H1 (cell line): ENCODE measurements at regions not wholly inside any gene's neighbourhood (a gene's known extent, or its start where the extent isn't known, plus 50 kb on each side); places are given as distances from the start of the nearest gene placed in this dataset.

Experiments used
- BRCA1 ChIP-seq: IDR thresholded peaks from 2 replicates; pipeline ENCODE4 v1.6.1; 2012; ENCODE audit warnings: low read depth, low read length, improper control_type of control experiment
- CBX8 ChIP-seq: fragments of 300-800, 300-1000 bp; sonication (generic); IDR thresholded peaks from 2 replicates; pipeline ENCODE4 v1.7.1; 2016; ENCODE audit warnings: low read depth, low read length, borderline replicate concordance
- CHD1 ChIP-seq: IDR thresholded peaks from 2 replicates; pipeline ENCODE4 v1.6.1; 2012; ENCODE audit warnings: low read depth, low read length, improper control_type of control experiment
- KDM1A ChIP-seq: fragments of 200-600, 300-600 bp; sonication (generic); IDR thresholded peaks from 2 replicates; pipeline ENCODE4 v1.7.1; 2016; ENCODE audit warnings: mild to moderate bottlenecking, low read length, borderline replicate concordance
- SAP30 ChIP-seq: fragments of 300-600 bp; sonication (generic); IDR thresholded peaks from 2 replicates; pipeline ENCODE4 v1.7.1; 2012; ENCODE audit warnings: low read length, moderate library complexity, mild to moderate bottlenecking, inconsistent platforms; ENCODE audit not compliant: insufficient read depth, insufficient replicate concordance
- TF ChIP-seq, protein P1 (sequence below): fragments of 300-600 bp; sonication (generic); IDR thresholded peaks from 2 replicates; pipeline ENCODE4 v1.7.1; 2012; ENCODE audit warnings: low read length, moderate library complexity, mild to moderate bottlenecking, inconsistent platforms; ENCODE audit not compliant: insufficient replicate concordance
- TF ChIP-seq, protein P2 (sequence below), 3 experiments: IDR thresholded peaks; 1 replicate in 2 of 3; 2 replicates in 1 of 3; pipeline versions ENCODE4 v1.5.1 to v1.6.1; 2011; ENCODE audit warnings: low read length in 3 of 3, mild to moderate bottlenecking in 3 of 3, inconsistent platforms in 2 of 3, low read depth in 1 of 3, moderate library complexity in 1 of 3; ENCODE audit not compliant: insufficient read depth in 1 of 3; ENCODE audit errors: control extremely low read depth in 1 of 3
- TF ChIP-seq, protein P3 (sequence below): IDR thresholded peaks from 2 replicates; pipeline ENCODE4 v1.6.1; 2011; ENCODE audit warnings: low read length, improper control_type of control experiment

DNA sequence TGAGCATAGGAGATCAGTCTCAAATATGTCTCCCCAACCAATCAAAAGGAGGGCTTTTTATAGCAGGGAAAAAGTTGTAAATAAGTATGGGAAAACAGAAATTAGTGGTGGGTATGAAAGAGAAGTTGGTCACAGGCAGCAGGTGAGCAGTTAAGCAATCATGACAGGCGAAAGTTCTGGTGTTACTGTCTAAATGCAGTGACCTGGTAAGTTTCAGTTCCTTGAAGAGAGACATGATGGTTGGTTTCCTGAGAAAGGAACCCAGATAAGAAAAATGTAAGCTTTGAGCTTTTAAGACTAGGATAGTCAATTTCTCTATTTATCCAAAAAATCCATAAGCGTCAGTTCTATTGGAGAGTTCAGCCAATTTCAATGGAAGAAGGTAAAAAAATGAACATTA, 466.2 kb upstream of the FLRT2 start (continued):
- TF ChIP-seq, protein P1, sequence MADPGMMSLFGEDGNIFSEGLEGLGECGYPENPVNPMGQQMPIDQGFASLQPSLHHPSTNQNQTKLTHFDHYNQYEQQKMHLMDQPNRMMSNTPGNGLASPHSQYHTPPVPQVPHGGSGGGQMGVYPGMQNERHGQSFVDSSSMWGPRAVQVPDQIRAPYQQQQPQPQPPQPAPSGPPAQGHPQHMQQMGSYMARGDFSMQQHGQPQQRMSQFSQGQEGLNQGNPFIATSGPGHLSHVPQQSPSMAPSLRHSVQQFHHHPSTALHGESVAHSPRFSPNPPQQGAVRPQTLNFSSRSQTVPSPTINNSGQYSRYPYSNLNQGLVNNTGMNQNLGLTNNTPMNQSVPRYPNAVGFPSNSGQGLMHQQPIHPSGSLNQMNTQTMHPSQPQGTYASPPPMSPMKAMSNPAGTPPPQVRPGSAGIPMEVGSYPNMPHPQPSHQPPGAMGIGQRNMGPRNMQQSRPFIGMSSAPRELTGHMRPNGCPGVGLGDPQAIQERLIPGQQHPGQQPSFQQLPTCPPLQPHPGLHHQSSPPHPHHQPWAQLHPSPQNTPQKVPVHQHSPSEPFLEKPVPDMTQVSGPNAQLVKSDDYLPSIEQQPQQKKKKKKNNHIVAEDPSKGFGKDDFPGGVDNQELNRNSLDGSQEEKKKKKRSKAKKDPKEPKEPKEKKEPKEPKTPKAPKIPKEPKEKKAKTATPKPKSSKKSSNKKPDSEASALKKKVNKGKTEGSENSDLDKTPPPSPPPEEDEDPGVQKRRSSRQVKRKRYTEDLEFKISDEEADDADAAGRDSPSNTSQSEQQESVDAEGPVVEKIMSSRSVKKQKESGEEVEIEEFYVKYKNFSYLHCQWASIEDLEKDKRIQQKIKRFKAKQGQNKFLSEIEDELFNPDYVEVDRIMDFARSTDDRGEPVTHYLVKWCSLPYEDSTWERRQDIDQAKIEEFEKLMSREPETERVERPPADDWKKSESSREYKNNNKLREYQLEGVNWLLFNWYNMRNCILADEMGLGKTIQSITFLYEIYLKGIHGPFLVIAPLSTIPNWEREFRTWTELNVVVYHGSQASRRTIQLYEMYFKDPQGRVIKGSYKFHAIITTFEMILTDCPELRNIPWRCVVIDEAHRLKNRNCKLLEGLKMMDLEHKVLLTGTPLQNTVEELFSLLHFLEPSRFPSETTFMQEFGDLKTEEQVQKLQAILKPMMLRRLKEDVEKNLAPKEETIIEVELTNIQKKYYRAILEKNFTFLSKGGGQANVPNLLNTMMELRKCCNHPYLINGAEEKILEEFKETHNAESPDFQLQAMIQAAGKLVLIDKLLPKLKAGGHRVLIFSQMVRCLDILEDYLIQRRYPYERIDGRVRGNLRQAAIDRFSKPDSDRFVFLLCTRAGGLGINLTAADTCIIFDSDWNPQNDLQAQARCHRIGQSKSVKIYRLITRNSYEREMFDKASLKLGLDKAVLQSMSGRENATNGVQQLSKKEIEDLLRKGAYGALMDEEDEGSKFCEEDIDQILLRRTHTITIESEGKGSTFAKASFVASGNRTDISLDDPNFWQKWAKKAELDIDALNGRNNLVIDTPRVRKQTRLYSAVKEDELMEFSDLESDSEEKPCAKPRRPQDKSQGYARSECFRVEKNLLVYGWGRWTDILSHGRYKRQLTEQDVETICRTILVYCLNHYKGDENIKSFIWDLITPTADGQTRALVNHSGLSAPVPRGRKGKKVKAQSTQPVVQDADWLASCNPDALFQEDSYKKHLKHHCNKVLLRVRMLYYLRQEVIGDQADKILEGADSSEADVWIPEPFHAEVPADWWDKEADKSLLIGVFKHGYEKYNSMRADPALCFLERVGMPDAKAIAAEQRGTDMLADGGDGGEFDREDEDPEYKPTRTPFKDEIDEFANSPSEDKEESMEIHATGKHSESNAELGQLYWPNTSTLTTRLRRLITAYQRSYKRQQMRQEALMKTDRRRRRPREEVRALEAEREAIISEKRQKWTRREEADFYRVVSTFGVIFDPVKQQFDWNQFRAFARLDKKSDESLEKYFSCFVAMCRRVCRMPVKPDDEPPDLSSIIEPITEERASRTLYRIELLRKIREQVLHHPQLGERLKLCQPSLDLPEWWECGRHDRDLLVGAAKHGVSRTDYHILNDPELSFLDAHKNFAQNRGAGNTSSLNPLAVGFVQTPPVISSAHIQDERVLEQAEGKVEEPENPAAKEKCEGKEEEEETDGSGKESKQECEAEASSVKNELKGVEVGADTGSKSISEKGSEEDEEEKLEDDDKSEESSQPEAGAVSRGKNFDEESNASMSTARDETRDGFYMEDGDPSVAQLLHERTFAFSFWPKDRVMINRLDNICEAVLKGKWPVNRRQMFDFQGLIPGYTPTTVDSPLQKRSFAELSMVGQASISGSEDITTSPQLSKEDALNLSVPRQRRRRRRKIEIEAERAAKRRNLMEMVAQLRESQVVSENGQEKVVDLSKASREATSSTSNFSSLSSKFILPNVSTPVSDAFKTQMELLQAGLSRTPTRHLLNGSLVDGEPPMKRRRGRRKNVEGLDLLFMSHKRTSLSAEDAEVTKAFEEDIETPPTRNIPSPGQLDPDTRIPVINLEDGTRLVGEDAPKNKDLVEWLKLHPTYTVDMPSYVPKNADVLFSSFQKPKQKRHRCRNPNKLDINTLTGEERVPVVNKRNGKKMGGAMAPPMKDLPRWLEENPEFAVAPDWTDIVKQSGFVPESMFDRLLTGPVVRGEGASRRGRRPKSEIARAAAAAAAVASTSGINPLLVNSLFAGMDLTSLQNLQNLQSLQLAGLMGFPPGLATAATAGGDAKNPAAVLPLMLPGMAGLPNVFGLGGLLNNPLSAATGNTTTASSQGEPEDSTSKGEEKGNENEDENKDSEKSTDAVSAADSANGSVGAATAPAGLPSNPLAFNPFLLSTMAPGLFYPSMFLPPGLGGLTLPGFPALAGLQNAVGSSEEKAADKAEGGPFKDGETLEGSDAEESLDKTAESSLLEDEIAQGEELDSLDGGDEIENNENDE, result no peak
- TF ChIP-seq, protein P2, sequence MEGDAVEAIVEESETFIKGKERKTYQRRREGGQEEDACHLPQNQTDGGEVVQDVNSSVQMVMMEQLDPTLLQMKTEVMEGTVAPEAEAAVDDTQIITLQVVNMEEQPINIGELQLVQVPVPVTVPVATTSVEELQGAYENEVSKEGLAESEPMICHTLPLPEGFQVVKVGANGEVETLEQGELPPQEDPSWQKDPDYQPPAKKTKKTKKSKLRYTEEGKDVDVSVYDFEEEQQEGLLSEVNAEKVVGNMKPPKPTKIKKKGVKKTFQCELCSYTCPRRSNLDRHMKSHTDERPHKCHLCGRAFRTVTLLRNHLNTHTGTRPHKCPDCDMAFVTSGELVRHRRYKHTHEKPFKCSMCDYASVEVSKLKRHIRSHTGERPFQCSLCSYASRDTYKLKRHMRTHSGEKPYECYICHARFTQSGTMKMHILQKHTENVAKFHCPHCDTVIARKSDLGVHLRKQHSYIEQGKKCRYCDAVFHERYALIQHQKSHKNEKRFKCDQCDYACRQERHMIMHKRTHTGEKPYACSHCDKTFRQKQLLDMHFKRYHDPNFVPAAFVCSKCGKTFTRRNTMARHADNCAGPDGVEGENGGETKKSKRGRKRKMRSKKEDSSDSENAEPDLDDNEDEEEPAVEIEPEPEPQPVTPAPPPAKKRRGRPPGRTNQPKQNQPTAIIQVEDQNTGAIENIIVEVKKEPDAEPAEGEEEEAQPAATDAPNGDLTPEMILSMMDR (IDR thresholded peaks at IDR 0.05; ENCODE audit: control extremely low read depth in 1 of 3, insufficient read depth in 1 of 3, low read depth in 1 of 3, low read length in 3 of 3), result no peak
- TF ChIP-seq BRCA1 (no peak), CHD1 (no peak), SAP30 (no peak), CBX8 (no peak), KDM1A (no peak)
- TF ChIP-seq, protein P3, sequence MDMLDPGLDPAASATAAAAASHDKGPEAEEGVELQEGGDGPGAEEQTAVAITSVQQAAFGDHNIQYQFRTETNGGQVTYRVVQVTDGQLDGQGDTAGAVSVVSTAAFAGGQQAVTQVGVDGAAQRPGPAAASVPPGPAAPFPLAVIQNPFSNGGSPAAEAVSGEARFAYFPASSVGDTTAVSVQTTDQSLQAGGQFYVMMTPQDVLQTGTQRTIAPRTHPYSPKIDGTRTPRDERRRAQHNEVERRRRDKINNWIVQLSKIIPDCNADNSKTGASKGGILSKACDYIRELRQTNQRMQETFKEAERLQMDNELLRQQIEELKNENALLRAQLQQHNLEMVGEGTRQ, result no peak
